ENCODE measurements at regions not wholly inside any gene's neighbourhood (a gene's known extent, or its start where the extent isn't known, plus 50 kb on each side); places are given as distances from the start of the nearest gene placed in this dataset.

DNA sequence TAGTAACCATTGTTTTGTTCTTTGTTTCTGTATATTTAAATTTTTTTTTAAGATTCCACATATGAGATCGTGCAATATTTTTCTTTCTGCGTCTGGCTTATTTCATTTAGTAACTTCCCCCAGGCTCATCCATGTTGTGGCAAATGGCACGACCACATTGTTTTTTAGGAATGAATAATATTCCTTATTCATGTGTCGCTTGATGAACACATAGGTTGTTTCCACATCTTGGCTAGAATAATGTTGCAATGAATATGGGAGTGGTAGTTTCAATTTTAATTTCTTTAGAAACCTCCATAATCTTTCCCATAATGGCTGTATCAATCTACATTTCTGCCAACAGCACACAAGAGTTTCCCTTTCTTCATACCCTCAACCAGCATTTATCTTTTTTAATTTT, 166.8 kb upstream of the NR3C2 start:
- no peak for TF ChIP-seq TOX (CRISPR knock-in tag; IDR thresholded peaks at IDR 0.05; ENCODE audit: borderline replicate concordance)
- no peak for TF ChIP-seq TCF4 (CRISPR knock-in tag; IDR thresholded peaks at IDR 0.05; ENCODE audit: borderline replicate concordance)
- no peak for TF ChIP-seq ZNF8 (CRISPR knock-in tag; IDR thresholded peaks at IDR 0.05)
- TF ChIP-seq, protein P1, sequence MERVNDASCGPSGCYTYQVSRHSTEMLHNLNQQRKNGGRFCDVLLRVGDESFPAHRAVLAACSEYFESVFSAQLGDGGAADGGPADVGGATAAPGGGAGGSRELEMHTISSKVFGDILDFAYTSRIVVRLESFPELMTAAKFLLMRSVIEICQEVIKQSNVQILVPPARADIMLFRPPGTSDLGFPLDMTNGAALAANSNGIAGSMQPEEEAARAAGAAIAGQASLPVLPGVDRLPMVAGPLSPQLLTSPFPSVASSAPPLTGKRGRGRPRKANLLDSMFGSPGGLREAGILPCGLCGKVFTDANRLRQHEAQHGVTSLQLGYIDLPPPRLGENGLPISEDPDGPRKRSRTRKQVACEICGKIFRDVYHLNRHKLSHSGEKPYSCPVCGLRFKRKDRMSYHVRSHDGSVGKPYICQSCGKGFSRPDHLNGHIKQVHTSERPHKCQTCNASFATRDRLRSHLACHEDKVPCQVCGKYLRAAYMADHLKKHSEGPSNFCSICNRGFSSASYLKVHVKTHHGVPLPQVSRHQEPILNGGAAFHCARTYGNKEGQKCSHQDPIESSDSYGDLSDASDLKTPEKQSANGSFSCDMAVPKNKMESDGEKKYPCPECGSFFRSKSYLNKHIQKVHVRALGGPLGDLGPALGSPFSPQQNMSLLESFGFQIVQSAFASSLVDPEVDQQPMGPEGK (CRISPR knock-in tag; IDR thresholded peaks at IDR 0.05; ENCODE audit: borderline replicate concordance), result no peak
- no peak for TF ChIP-seq RARB (CRISPR knock-in tag; IDR thresholded peaks at IDR 0.05)
- no peak for TF ChIP-seq ZNF565 (CRISPR knock-in tag; conservative IDR thresholded peaks at IDR 0.05; ENCODE audit: low read depth)
- TF ChIP-seq, protein P2, sequence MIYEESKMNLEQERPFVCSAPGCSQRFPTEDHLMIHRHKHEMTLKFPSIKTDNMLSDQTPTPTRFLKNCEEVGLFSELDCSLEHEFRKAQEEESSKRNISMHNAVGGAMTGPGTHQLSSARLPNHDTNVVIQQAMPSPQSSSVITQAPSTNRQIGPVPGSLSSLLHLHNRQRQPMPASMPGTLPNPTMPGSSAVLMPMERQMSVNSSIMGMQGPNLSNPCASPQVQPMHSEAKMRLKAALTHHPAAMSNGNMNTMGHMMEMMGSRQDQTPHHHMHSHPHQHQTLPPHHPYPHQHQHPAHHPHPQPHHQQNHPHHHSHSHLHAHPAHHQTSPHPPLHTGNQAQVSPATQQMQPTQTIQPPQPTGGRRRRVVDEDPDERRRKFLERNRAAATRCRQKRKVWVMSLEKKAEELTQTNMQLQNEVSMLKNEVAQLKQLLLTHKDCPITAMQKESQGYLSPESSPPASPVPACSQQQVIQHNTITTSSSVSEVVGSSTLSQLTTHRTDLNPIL (CRISPR knock-in tag; IDR thresholded peaks at IDR 0.05; ENCODE audit: low read depth), result no peak
- TF ChIP-seq PPARA (CRISPR knock-in tag; IDR thresholded peaks at IDR 0.05; ENCODE audit: borderline replicate concordance), result no peak
